Tongue (tissue), 2 donors: ENCODE measurements at regions not wholly inside any gene's neighbourhood (a gene's known extent, or its start where the extent isn't known, plus 50 kb on each side); places are given as distances from the start of the nearest gene placed in this dataset. TPM values are rescaled to one million over a fixed set of nuclear protein-coding genes. Genes with fewer than 3 reads are reported as not detected.
"Not testable (repeated sequence)": the region's sequence is repeated elsewhere in the genome, so short reads cannot be mapped to it uniquely, and the experiment has no call there.

Experiments used
- DNase-seq: peaks from one replicate; pipeline ENCODE4 v3.0.0-alpha.2; 2015
- small RNA-seq: library from RNA; depleted of rRNA; stranded (forward); fragments of <200 nt; gene quantifications from one replicate; pipeline ENCODE3, GENCODE V24; 2014; ENCODE audit warnings: low replicate concordance

- DNase-seq = no peak
These were observed 454.5 kb downstream of the XIRP2 start for GRCh38 chr2:167342769-167343168.

- no peak for DNase-seq
These were observed 452.0 kb downstream of the XIRP2 start for GRCh38 chr2:167340322-167340721.

GRCh38 chr2:167336213-167336612 lies 447.9 kb downstream of the XIRP2 start:
- DNase-seq = no peak

- DNase-seq = no peak
These were observed 447.3 kb downstream of the XIRP2 start for GRCh38 chr2:167335541-167335992.

- DNase-seq = no peak
These were observed 446.0 kb downstream of the XIRP2 start for GRCh38 chr2:167334146-167334742.

GRCh38 chr2:167333245-167333644 lies 445.0 kb downstream of the XIRP2 start:
- no peak for DNase-seq

- no peak for DNase-seq
These were observed 444.1 kb downstream of the XIRP2 start for GRCh38 chr2:167332358-167332757.

GRCh38 chr2:167331636-167332232 lies 443.5 kb downstream of the XIRP2 start:
- no peak for DNase-seq

GRCh38 chr2:167328808-167329207 lies 440.5 kb downstream of the XIRP2 start:
- not testable (repeated sequence) for DNase-seq

- no peak for DNase-seq
These were observed 434.5 kb downstream of the XIRP2 start for GRCh38 chr2:167322795-167323194.

GRCh38 chr2:167318581-167318980 lies 430.3 kb downstream of the XIRP2 start:
- DNase-seq = peak; percentile 6

- DNase-seq = no peak
These were observed 422.2 kb downstream of the XIRP2 start for GRCh38 chr2:167310442-167310841.

Small RNA genes in the stretch of these regions (small RNA-seq; reads per million reads assigned to genes)
- not detected for gene RNU7-148P
